ENCODE measurements at regions not wholly inside any gene's neighbourhood (a gene's known extent, or its start where the extent isn't known, plus 50 kb on each side); places are given as distances from the start of the nearest gene placed in this dataset.

- DNase-seq (ENCODE audit: insufficient read length, low spot score) = no peak
- FAIRE-seq = no peak
- TF ChIP-seq SPI1 (IDR thresholded peaks at IDR 0.05; ENCODE audit: low read depth, low read length) (no peak), POLR2A (IDR thresholded peaks at IDR 0.05; ENCODE audit: low read depth, low read length) (no peak), POLR2AphosphoS5 (IDR thresholded peaks at IDR 0.05; ENCODE audit: low read depth, low read length) (no peak), POU2F2 (IDR thresholded peaks at IDR 0.05; ENCODE audit: low read depth, low read length) (no peak), PAX5 (IDR thresholded peaks at IDR 0.05; ENCODE audit: insufficient read depth, low read length, severe bottlenecking) (no peak), TAF1 (IDR thresholded peaks at IDR 0.05; ENCODE audit: low read depth, low read length) (no peak)
These were observed 129.8 kb downstream of the SEC23A start for GRCh38 chr14:38973083-38973700.

- FAIRE-seq (no peak), DNase-seq (ENCODE audit: insufficient read length, low spot score) (no peak)
- no peak for TF ChIP-seq PAX5 (IDR thresholded peaks at IDR 0.05; ENCODE audit: insufficient read depth, low read length, severe bottlenecking)
- TF ChIP-seq SPI1 (IDR thresholded peaks at IDR 0.05; ENCODE audit: low read depth, low read length) = no peak
- TF ChIP-seq POU2F2 (IDR thresholded peaks at IDR 0.05; ENCODE audit: low read depth, low read length) = no peak
- no peak for TF ChIP-seq POLR2A (IDR thresholded peaks at IDR 0.05; ENCODE audit: low read depth, low read length)
- no peak for TF ChIP-seq TAF1 (IDR thresholded peaks at IDR 0.05; ENCODE audit: low read depth, low read length)
- no peak for TF ChIP-seq POLR2AphosphoS5 (IDR thresholded peaks at IDR 0.05; ENCODE audit: low read depth, low read length)
These were observed 130.5 kb downstream of the SEC23A start for GRCh38 chr14:38972511-38972910.

GRCh38 chr14:38971258-38971921 is 131.6 kb downstream of the SEC23A start:
- FAIRE-seq (no peak), DNase-seq (ENCODE audit: insufficient read length, low spot score) (no peak)
- TF ChIP-seq POLR2A (IDR thresholded peaks at IDR 0.05; ENCODE audit: low read depth, low read length) (no peak), SPI1 (IDR thresholded peaks at IDR 0.05; ENCODE audit: low read depth, low read length) (no peak), POU2F2 (IDR thresholded peaks at IDR 0.05; ENCODE audit: low read depth, low read length) (no peak), PAX5 (IDR thresholded peaks at IDR 0.05; ENCODE audit: insufficient read depth, low read length, severe bottlenecking) (no peak), POLR2AphosphoS5 (IDR thresholded peaks at IDR 0.05; ENCODE audit: low read depth, low read length) (no peak), TAF1 (IDR thresholded peaks at IDR 0.05; ENCODE audit: low read depth, low read length) (no peak)

GRCh38 chr14:38964630-38965029 is 138.4 kb downstream of the SEC23A start:
- no peak for TF ChIP-seq PAX5 (IDR thresholded peaks at IDR 0.05; ENCODE audit: insufficient read depth, low read length, severe bottlenecking)
- no peak for TF ChIP-seq TAF1 (IDR thresholded peaks at IDR 0.05; ENCODE audit: low read depth, low read length)
- no peak for TF ChIP-seq SPI1 (IDR thresholded peaks at IDR 0.05; ENCODE audit: low read depth, low read length)
- TF ChIP-seq POLR2A (IDR thresholded peaks at IDR 0.05; ENCODE audit: low read depth, low read length) = no peak
- no peak for TF ChIP-seq POLR2AphosphoS5 (IDR thresholded peaks at IDR 0.05; ENCODE audit: low read depth, low read length)
- no peak for TF ChIP-seq POU2F2 (IDR thresholded peaks at IDR 0.05; ENCODE audit: low read depth, low read length)
- FAIRE-seq (no peak), DNase-seq (ENCODE audit: insufficient read length, low spot score) (no peak)

GRCh38 chr14:38960946-38961531 is 142.0 kb downstream of the SEC23A start:
- FAIRE-seq (no peak), DNase-seq (ENCODE audit: insufficient read length, low spot score) (no peak)

GRCh38 chr14:38959021-38959420 is 144.0 kb downstream of the SEC23A start:
- DNase-seq (ENCODE audit: insufficient read length, low spot score) (no peak), FAIRE-seq (no peak)

More at GRCh38 chr14:38960946-38961531, 142.0 kb downstream of the SEC23A start:
- TF ChIP-seq PAX5 (IDR thresholded peaks at IDR 0.05; ENCODE audit: insufficient read depth, low read length, severe bottlenecking) (no peak), POLR2A (IDR thresholded peaks at IDR 0.05; ENCODE audit: low read depth, low read length) (no peak), TAF1 (IDR thresholded peaks at IDR 0.05; ENCODE audit: low read depth, low read length) (no peak), POLR2AphosphoS5 (IDR thresholded peaks at IDR 0.05; ENCODE audit: low read depth, low read length) (no peak), SPI1 (IDR thresholded peaks at IDR 0.05; ENCODE audit: low read depth, low read length) (no peak), POU2F2 (IDR thresholded peaks at IDR 0.05; ENCODE audit: low read depth, low read length) (no peak)

GRCh38 chr14:38958589-38958988 is 144.4 kb downstream of the SEC23A start:
- DNase-seq (ENCODE audit: insufficient read length, low spot score) (no peak), FAIRE-seq (no peak)
- no peak for TF ChIP-seq POU2F2 (IDR thresholded peaks at IDR 0.05; ENCODE audit: low read depth, low read length)

More at GRCh38 chr14:38959021-38959420, 144.0 kb downstream of the SEC23A start:
- TF ChIP-seq SPI1 (IDR thresholded peaks at IDR 0.05; ENCODE audit: low read depth, low read length) (no peak), POLR2A (IDR thresholded peaks at IDR 0.05; ENCODE audit: low read depth, low read length) (no peak)

- DNase-seq (ENCODE audit: insufficient read length, low spot score) = no peak
- TF ChIP-seq POLR2AphosphoS5 (IDR thresholded peaks at IDR 0.05; ENCODE audit: low read depth, low read length) (no peak), PAX5 (IDR thresholded peaks at IDR 0.05; ENCODE audit: insufficient read depth, low read length, severe bottlenecking) (no peak), SPI1 (IDR thresholded peaks at IDR 0.05; ENCODE audit: low read depth, low read length) (no peak), POLR2A (IDR thresholded peaks at IDR 0.05; ENCODE audit: low read depth, low read length) (no peak), POU2F2 (IDR thresholded peaks at IDR 0.05; ENCODE audit: low read depth, low read length) (no peak), TAF1 (IDR thresholded peaks at IDR 0.05; ENCODE audit: low read depth, low read length) (no peak)
- no peak for FAIRE-seq
These were observed 151.6 kb downstream of the SEC23A start for GRCh38 chr14:38951451-38951850.

- TF ChIP-seq POU2F2 (IDR thresholded peaks at IDR 0.05; ENCODE audit: low read depth, low read length) (no peak), POLR2A (IDR thresholded peaks at IDR 0.05; ENCODE audit: low read depth, low read length) (no peak), POLR2AphosphoS5 (IDR thresholded peaks at IDR 0.05; ENCODE audit: low read depth, low read length) (no peak), TAF1 (IDR thresholded peaks at IDR 0.05; ENCODE audit: low read depth, low read length) (no peak), PAX5 (IDR thresholded peaks at IDR 0.05; ENCODE audit: insufficient read depth, low read length, severe bottlenecking) (no peak), SPI1 (IDR thresholded peaks at IDR 0.05; ENCODE audit: low read depth, low read length) (no peak)
- DNase-seq (ENCODE audit: insufficient read length, low spot score) (no peak), FAIRE-seq (no peak)
These were observed 152.4 kb downstream of the SEC23A start for GRCh38 chr14:38950676-38951075.

Data from GM12891 (cell line).